CMK (cell line): ENCODE measurements at regions not wholly inside any gene's neighbourhood (a gene's known extent, or its start where the extent isn't known, plus 50 kb on each side); places are given as distances from the start of the nearest gene placed in this dataset.
A peak's percentile ranks its signal among the peaks of the same experiment; 100 is the strongest.
"Not testable (repeated sequence)": the region's sequence is repeated elsewhere in the genome, so short reads cannot be mapped to it uniquely, and the experiment has no call there.

Experiments used
- DNase-seq: peaks from one replicate; pipeline ENCODE4 v3.0.0-alpha.2; 2010; ENCODE audit warnings: low read depth

GRCh38 chr6:7016226-7016625 is 91.5 kb upstream of the RREB1 start:
- no peak for DNase-seq

GRCh38 chr6:7021301-7021700 is 86.5 kb upstream of the RREB1 start:
- DNase-seq = no peak

DNA sequence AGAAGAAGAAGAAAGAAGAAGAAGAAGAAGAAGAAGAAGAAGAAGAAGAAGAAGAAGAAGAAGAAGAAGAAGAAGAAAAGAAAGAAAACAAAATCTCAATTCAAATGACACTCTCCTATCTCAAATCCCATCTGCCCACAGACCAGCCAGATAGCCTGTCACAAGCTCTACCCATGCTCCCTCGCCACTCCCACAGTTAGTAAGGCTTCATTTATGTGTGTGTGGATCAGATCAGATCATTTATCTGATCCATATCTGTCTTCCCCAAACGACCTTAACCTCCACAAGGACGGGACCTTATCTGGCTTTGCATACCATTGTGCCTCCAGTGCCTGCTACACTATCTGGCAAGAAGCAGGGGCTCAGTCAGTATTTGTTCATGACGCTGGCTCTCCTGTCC is 81.9 kb upstream of the RREB1 start:
- peak; percentile 39 for DNase-seq

DNA sequence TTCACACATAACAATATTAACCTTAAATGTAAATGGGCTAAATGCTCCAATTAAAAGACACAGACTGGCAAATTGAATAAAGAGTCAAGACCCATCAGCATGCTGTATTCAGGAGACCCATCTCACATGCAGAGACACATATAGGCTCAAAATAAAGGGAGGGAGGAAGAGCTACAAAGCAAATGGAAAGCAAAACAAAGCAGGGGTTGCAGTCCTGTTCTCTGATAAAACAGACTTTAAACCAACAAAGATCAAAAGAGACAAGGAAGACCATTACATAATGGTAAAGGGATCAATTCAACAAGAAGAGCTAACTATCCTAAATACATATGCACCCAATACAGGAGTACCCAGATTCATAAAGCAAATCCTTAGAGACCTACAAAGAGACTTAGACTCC is 78.8 kb upstream of the RREB1 start:
- not testable (repeated sequence) for DNase-seq

- not testable (repeated sequence) for DNase-seq
Measured at GRCh38 chr6:7030968-7031367, 76.8 kb upstream of the RREB1 start.

DNA sequence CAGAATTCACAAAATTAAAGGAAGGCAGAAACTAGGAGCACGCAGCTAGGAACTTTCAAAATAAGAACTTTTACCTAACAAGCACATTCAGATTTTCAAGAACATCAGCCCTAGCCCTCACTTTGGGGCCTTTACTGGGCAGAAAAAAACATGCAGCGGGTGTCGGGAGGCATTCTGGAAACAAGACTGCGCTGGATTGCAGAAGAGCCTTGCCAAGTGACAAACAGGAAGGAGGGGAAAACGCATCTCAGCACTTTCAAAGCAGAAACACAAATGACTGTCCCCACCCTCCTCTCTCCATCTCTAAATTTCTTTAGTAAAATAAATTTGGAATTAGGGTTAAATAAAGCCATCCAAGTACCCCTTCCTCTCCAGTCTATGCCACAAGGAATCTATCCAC is 74.6 kb upstream of the RREB1 start:
- DNase-seq = no peak

DNA sequence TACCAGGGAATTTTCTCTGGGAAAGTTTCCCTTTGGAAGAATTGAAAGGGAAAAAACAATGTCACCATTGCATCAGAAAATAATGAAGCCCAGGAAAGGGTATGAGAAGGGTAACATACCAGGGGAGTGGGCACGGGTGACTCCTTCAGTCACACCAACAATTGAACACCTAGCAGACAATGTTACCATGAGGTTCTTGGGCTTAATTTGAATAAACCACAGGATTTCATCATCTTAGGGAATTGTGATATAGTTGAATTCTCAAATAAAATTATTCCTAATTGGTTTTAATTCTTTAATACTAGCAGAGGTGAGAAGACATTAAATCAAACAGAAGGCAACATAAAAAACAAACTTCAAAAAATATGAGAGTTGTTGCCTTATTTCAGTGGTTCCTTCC is 73.7 kb upstream of the RREB1 start:
- no peak for DNase-seq

- no peak for DNase-seq
Measured at GRCh38 chr6:7035837-7036249, 71.9 kb upstream of the RREB1 start.

DNA sequence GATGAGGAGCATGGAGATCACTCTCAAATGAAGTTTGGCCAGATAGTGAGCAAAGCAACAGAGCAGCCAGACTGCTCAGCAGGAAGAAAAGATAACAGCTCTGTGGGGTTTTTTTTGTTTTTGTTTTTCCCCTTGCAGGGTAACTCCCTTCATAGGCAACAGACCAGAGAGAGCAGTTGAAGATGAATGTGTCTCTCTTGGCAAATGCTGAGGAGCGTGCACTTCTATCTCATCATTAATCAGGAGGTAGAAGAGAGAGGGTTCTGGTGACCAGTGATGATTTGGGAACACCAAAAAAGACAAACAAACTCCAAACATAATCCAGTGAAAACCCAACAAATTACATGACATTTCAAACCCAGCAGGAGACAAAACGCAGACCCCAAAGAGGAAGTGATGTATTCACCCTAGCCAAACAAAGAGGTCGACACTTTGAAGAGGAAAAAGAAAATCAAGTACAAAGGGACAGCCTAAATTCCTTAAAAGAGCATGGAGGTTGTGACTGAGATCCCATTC is 66.2 kb upstream of the RREB1 start:
- no peak for DNase-seq

DNA sequence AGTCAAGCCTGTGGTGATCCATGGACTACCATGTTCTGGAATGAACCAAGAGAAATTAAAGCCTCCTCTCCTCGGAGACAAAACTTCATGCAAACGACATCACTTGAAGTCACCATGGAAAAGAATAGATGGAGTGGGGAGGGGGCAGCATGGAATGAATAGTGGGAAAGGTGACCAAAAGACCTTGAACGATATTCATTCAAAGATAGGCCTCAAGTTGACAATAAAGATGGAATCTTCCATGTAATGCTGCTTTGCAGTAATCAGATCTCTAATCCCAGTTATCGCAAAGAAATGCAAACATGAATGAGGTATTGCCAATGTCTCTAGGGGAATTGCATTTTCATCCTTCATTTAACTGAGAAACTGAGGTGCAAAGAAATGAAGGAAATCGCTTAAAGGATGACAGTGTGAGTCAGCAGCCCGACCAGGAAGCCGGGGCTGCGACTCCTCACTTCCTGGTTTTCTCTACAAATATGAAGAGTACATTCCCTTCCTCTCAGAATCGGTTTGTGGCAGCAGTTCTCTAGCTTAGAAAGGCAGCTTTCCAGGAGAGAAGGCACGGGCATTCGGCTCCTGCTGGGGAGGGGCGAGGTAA is 65.6 kb upstream of the RREB1 start:
- DNase-seq = no peak

GRCh38 chr6:7042654-7043545 is 64.9 kb upstream of the RREB1 start:
- DNase-seq = no peak

- DNase-seq = no peak
Measured at GRCh38 chr6:7045331-7045730, 62.4 kb upstream of the RREB1 start.

DNA sequence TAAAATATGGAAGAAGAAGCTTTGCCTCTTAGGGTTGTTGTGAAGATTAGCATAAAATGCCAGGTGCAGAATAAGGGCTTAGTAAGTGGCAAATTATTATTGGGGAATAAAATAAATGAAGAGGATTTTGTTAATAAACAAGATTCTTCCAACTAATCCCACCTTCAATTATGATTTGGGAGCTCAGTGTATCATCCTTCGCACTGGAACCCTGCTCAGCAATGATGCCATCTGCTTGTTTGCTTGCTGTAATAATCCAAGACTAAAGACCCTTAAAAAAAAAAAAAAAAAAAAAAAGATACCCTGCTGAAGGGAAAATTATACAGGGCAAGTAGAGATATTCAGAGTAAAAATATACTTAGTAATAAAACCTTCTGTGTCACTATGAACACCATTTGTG is 62.0 kb upstream of the RREB1 start:
- DNase-seq = no peak

DNA sequence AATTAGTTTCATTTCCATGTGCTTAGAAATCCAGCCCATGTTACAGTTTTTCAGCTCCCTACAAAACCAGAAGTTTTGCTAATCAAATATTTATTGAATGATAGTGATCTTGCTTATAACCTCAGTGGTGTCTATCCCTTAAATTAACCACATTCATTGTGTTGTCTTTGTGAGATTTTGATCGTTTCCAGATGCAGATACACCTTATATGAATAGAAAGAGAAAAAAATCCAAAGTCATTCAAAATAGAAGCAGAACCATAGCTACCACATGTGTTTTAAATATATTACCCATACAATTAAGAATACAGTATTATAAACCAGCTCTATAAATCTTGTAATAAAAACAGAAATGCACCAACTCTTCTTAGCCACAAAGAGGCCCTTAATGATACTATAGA is 60.6 kb upstream of the RREB1 start:
- no peak for DNase-seq

- no peak for DNase-seq
Measured at GRCh38 chr6:7047966-7048365, 59.8 kb upstream of the RREB1 start.

- DNase-seq = no peak
Measured at GRCh38 chr6:7048894-7049293, 58.9 kb upstream of the RREB1 start.

DNA sequence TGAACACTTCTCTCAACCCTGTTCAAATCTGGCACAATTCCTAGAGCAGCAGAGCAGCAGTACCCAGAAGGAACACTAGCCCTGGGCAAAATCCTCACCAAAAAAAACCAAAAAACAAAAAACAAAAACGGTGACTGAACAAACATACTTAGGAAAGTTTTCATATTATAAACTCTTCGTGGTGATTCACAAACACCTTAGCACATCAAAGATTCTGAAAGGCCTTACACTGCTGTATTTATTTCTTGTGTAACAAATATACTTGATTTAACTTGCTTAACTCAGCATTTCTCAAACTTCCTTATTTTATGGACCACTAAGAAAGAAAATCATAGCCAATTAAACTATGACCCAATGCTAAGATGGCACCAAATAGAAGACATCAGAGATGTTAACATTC is 57.8 kb upstream of the RREB1 start:
- DNase-seq = no peak

DNA sequence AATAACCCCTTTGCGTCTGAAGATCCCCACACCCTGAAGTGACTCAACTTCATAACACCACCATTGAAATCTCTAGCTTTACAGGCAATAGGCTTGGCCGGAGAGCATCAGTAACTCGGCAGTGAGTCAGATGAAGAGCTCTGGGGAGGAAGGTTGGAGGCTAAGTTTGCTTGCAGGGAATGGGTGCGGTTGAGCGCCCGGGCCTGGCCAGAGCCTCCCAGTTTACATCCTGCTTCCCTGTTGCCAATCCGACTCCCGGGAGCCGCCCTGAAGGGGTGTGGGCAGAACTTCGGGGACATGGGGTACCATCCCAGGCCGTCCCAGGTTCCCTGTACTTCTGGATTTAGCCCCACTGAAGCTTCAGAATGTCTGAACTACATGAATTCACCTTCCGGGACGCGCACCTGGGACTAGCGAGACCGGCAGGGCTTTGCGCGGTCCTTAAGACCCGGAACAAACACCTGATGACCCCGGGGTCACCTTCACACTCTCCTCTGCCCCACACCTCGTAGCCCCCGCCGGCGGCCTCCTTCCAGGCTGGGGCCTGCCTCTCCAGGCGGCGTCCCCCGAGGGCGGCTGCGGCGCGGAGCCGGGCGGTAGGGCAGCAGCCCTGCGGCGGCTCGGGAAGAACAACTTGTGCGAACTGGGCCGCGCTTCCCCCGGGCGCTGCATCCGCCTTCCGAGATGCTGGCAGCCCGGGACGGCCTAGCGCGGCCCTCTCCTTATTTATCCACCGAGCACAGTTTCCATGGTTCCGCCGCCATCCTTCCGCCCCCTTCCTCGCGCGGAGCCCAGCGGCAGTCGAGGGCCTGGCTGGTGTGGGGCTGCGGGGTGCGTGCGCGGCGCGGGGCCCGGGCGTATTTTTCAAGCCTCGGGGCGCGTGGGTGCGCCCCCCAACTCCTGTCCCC is 56.6 kb upstream of the RREB1 start:
- no peak for DNase-seq

DNA sequence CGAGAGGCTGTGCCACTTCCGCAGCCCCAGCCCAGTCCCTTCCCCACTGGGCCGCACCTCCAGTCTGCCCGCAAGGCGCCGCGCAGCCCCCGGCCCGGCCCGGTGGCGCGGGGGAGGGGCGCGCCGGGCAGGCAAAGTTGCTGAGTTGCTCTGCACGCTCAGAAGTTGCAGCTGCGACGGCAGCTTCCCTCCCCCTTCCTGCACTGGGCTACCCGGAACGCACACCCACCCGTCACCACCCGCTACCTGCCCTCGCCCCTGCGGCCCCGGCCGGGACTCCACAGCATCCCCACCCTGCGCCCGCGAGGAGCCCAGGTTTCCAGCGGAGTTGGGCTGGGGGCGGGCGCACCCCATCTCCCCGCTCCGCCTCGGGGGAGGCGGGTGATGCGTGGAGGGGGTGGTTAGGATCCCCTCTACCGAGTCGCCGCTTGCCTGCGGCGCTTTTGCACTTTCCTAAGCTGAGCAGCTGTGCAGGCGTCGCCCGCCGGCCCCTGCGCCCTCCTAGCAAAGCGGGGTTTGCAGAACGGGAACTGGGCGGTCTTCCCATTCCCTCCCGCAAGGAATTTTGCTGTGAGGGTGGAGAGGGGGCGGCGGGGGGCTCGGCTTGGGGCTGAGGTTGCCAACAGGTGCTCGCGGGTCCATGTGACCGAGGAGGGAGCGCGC is 55.9 kb upstream of the RREB1 start:
- DNase-seq = no peak

- DNase-seq = no peak
Measured at GRCh38 chr6:7052443-7053011, 55.2 kb upstream of the RREB1 start.

DNA sequence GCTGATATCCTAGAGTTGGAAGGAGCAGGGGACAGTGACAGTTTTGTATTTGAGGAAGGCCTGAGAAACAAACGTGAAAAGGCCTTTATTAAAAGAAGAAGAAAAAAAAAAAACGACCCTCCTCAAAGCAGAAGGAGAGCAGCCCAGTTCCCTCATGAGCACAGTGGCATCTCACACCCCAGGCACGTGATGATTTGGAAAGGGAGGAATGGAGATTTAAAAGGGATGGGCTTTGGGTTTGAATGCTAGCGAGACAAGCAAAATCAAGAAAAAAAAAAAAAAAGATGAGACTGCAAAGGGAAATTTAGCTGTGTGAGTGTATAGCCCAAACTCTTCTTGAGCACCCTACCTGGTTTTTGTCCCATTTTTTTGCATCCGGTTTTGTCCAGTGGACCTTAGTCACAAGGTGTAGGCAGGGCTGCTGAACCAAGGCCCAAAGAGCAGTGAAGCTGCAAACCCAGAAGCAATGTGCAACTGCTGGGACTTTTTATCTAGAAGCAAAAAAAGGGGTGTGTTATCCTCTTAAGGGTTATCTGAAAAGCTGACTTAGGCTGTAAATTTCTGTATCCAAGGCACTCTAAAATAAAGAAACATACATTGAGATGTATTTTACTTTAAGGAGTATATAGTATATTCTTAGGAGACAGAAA is 54.5 kb upstream of the RREB1 start:
- DNase-seq = no peak
